ENCODE measurements at regions not wholly inside any gene's neighbourhood (a gene's known extent, or its start where the extent isn't known, plus 50 kb on each side); places are given as distances from the start of the nearest gene placed in this dataset.

- no peak for DNase-seq (ENCODE audit: low spot score)
Observed at GRCh38 chr4:111800551-111800950, 344.7 kb upstream of the FAM241A start.

- no peak for DNase-seq (ENCODE audit: low spot score)
Observed at GRCh38 chr4:111802191-111802590, 343.1 kb upstream of the FAM241A start.

- no peak for DNase-seq (ENCODE audit: low spot score)
Observed at GRCh38 chr4:111806331-111806730, 338.9 kb upstream of the FAM241A start.

GRCh38 chr4:111807576-111807975 is 337.7 kb upstream of the FAM241A start:
- no peak for DNase-seq (ENCODE audit: low spot score)

- no peak for DNase-seq (ENCODE audit: low spot score)
Observed at GRCh38 chr4:111808174-111808573, 337.1 kb upstream of the FAM241A start.

- DNase-seq (ENCODE audit: low spot score): no peak
Observed at GRCh38 chr4:111811661-111812060, 333.6 kb upstream of the FAM241A start.

- DNase-seq (ENCODE audit: low spot score): no peak
Observed at GRCh38 chr4:111812114-111812513, 333.1 kb upstream of the FAM241A start.

- no peak for DNase-seq (ENCODE audit: low spot score)
Observed at GRCh38 chr4:111812760-111813159, 332.5 kb upstream of the FAM241A start.

- DNase-seq (ENCODE audit: low spot score): no peak
Observed at GRCh38 chr4:111813555-111814140, 331.6 kb upstream of the FAM241A start.

- DNase-seq (ENCODE audit: low spot score): no peak
Observed at GRCh38 chr4:111814961-111815360, 330.3 kb upstream of the FAM241A start.

- DNase-seq (ENCODE audit: low spot score): no peak
Observed at GRCh38 chr4:111821342-111821741, 323.9 kb upstream of the FAM241A start.

- no peak for DNase-seq (ENCODE audit: low spot score)
Observed at GRCh38 chr4:111836601-111837000, 308.7 kb upstream of the FAM241A start.

GRCh38 chr4:111837761-111838160 is 307.5 kb upstream of the FAM241A start:
- DNase-seq (ENCODE audit: low spot score): no peak

- DNase-seq (ENCODE audit: low spot score): no peak
Observed at GRCh38 chr4:111838406-111838930, 306.8 kb upstream of the FAM241A start.

GRCh38 chr4:111839141-111839540 is 306.1 kb upstream of the FAM241A start:
- DNase-seq (ENCODE audit: low spot score): no peak

- no peak for DNase-seq (ENCODE audit: low spot score)
Observed at GRCh38 chr4:111842336-111842735, 302.9 kb upstream of the FAM241A start.

GRCh38 chr4:111847296-111848008 is 297.8 kb upstream of the FAM241A start:
- no peak for DNase-seq (ENCODE audit: low spot score)

GRCh38 chr4:111849746-111850284 is 295.4 kb upstream of the FAM241A start:
- no peak for DNase-seq (ENCODE audit: low spot score)

- peak; percentile 32 for DNase-seq (ENCODE audit: low spot score)
Observed at GRCh38 chr4:111854494-111855087, 290.7 kb upstream of the FAM241A start.

- DNase-seq (ENCODE audit: low spot score): no peak
Observed at GRCh38 chr4:111855308-111855707, 289.9 kb upstream of the FAM241A start.

- DNase-seq (ENCODE audit: low spot score): no peak
Observed at GRCh38 chr4:111864066-111864465, 281.2 kb upstream of the FAM241A start.

GRCh38 chr4:111869339-111869738 is 275.9 kb upstream of the FAM241A start:
- DNase-seq (ENCODE audit: low spot score): no peak

- no peak for DNase-seq (ENCODE audit: low spot score)
Observed at GRCh38 chr4:111871802-111872201, 273.5 kb upstream of the FAM241A start.
